ENCODE measurements at regions not wholly inside any gene's neighbourhood (a gene's known extent, or its start where the extent isn't known, plus 50 kb on each side); places are given as distances from the start of the nearest gene placed in this dataset.

DNA sequence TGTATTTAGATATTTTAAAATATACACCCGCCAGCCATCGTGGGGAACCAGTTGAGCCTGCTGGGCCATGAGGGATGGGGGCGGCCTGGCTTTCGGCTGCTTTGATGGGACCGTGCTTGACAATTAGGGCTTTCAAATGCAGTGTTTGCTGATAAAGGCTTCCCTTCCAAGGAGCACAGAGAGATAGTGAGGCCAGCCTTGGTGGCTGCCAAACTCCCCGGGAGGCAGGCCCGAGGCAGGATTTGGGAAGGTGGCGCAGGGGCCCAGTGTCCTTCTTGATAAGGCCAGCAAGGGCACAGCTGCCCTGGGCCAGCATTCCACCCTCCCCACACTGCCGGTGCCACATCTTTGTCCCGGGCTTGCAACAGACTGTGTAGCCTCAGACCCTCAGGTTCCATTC, 75.6 kb downstream of the LINGO1 start:
- TF ChIP-seq, protein P1, sequence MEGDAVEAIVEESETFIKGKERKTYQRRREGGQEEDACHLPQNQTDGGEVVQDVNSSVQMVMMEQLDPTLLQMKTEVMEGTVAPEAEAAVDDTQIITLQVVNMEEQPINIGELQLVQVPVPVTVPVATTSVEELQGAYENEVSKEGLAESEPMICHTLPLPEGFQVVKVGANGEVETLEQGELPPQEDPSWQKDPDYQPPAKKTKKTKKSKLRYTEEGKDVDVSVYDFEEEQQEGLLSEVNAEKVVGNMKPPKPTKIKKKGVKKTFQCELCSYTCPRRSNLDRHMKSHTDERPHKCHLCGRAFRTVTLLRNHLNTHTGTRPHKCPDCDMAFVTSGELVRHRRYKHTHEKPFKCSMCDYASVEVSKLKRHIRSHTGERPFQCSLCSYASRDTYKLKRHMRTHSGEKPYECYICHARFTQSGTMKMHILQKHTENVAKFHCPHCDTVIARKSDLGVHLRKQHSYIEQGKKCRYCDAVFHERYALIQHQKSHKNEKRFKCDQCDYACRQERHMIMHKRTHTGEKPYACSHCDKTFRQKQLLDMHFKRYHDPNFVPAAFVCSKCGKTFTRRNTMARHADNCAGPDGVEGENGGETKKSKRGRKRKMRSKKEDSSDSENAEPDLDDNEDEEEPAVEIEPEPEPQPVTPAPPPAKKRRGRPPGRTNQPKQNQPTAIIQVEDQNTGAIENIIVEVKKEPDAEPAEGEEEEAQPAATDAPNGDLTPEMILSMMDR (IDR thresholded peaks at IDR 0.05): no peak
- TF ChIP-seq POLR2AphosphoS5 (IDR thresholded peaks at IDR 0.05) (no peak), EP300 (IDR thresholded peaks at IDR 0.05) (no peak)

Data from upper lobe of left lung (tissue), 4 donors.